ENCODE measurements at regions not wholly inside any gene's neighbourhood (a gene's known extent, or its start where the extent isn't known, plus 50 kb on each side); places are given as distances from the start of the nearest gene placed in this dataset.

GRCh38 chr5:128613128-128613527 lies 75.1 kb upstream of the FBN2 start:
- intact Hi-C loops (cut with micrococcal nuclease; ENCODE audit: unreplicated experiment) = no loop called here
- TF ChIP-seq CTCF (conservative IDR thresholded peaks at IDR 0.05; ENCODE audit: low read length) (no peak), EZH2phosphoT487 (IDR thresholded peaks at IDR 0.05; ENCODE audit: borderline replicate concordance, low read depth, low read length) (no peak)
- no peak overlapping the region for H3K27ac ChIP-seq (ENCODE audit: low read depth, low read length, poor library complexity, severe bottlenecking)
- no peak overlapping the region for H3K4me3 ChIP-seq (ENCODE audit: low read depth, low read length, poor library complexity, severe bottlenecking)
- H4K20me1 ChIP-seq (ENCODE audit: insufficient read depth, low read length) = no peaks in the 10 kb centered on the region
- H3K4me2 ChIP-seq (ENCODE audit: low read length) = no peak overlapping the region
- BruUV-seq (replicated peaks) = no TSS peak
- POLR2A ChIA-PET = interaction anchor here (0.6 kb wide), 1 partner anchor 1231 kb away, joined by 3 read pairs; no protein-coding TSS in a partner anchor
- H2AFZ ChIP-seq (ENCODE audit: low read length) = no peak overlapping the region
- CTCF ChIA-PET (ENCODE audit: unreplicated experiment) = no interaction called here
- no peaks in the 10 kb centered on the region for H3K79me2 ChIP-seq (ENCODE audit: insufficient read depth, low read depth, low read length)
- H3K4me1 ChIP-seq (ENCODE audit: insufficient read depth, low read length, poor library complexity, severe bottlenecking) = no peaks in the 10 kb centered on the region
- no peaks in the 10 kb centered on the region for H3K9me3 ChIP-seq (ENCODE audit: low read length)
- H3K36me3 ChIP-seq (ENCODE audit: insufficient read depth, low read length) = no peaks in the 10 kb centered on the region
- DNase-seq (ENCODE audit: low spot score) = no peak
- no peaks in the 10 kb centered on the region for H3K9me2 ChIP-seq (ENCODE audit: insufficient read depth, low read length)

- no peak for TF ChIP-seq EZH2phosphoT487 (IDR thresholded peaks at IDR 0.05; ENCODE audit: borderline replicate concordance, low read depth, low read length)
- TF ChIP-seq CTCF (conservative IDR thresholded peaks at IDR 0.05; ENCODE audit: low read length) = no peak
- H3K9me2 ChIP-seq (ENCODE audit: insufficient read depth, low read length) = no peaks in the 10 kb centered on the region
- POLR2A ChIA-PET = interaction anchor here (0.6 kb wide), 1 partner anchor 1230 kb away, joined by 3 read pairs; no protein-coding TSS in a partner anchor
- no peak for DNase-seq (ENCODE audit: low spot score)
- CTCF ChIA-PET (ENCODE audit: unreplicated experiment) = no interaction called here
- intact Hi-C loops (cut with micrococcal nuclease; ENCODE audit: unreplicated experiment) = no loop called here
- H4K20me1 ChIP-seq (ENCODE audit: insufficient read depth, low read length) = no peaks in the 10 kb centered on the region
- H3K4me1 ChIP-seq (ENCODE audit: insufficient read depth, low read length, poor library complexity, severe bottlenecking) = no peaks in the 10 kb centered on the region
- no peaks in the 10 kb centered on the region for H3K79me2 ChIP-seq (ENCODE audit: insufficient read depth, low read depth, low read length)
- H3K4me2 ChIP-seq (ENCODE audit: low read length) = no peak overlapping the region
- no peaks in the 10 kb centered on the region for H3K9me3 ChIP-seq (ENCODE audit: low read length)
- H3K4me3 ChIP-seq (ENCODE audit: low read depth, low read length, poor library complexity, severe bottlenecking) = no peak overlapping the region
- H3K36me3 ChIP-seq (ENCODE audit: insufficient read depth, low read length) = no peaks in the 10 kb centered on the region
- no peak overlapping the region for H3K27ac ChIP-seq (ENCODE audit: low read depth, low read length, poor library complexity, severe bottlenecking)
- H2AFZ ChIP-seq (ENCODE audit: low read length) = no peak overlapping the region
- BruUV-seq (replicated peaks) = no TSS peak
Observed at GRCh38 chr5:128613766-128614165, 75.7 kb upstream of the FBN2 start.

GRCh38 chr5:128615578-128615977 lies 77.5 kb upstream of the FBN2 start:
- Histone ChIP-seq H3K9me3 (ENCODE audit: low read length) (no peaks in the 10 kb centered on the region), H2AFZ (ENCODE audit: low read length) (no peak overlapping the region), H3K4me3 (ENCODE audit: low read depth, low read length, poor library complexity, severe bottlenecking) (no peak overlapping the region), H3K9me2 (ENCODE audit: insufficient read depth, low read length) (no peaks in the 10 kb centered on the region), H4K20me1 (ENCODE audit: insufficient read depth, low read length) (no peaks in the 10 kb centered on the region), H3K36me3 (ENCODE audit: insufficient read depth, low read length) (no peaks in the 10 kb centered on the region), H3K4me2 (ENCODE audit: low read length) (no peak overlapping the region), H3K79me2 (ENCODE audit: insufficient read depth, low read depth, low read length) (no peaks in the 10 kb centered on the region), H3K27ac (ENCODE audit: low read depth, low read length, poor library complexity, severe bottlenecking) (no peak overlapping the region), H3K4me1 (ENCODE audit: insufficient read depth, low read length, poor library complexity, severe bottlenecking) (no peaks in the 10 kb centered on the region)
- POLR2A ChIA-PET = no interaction called here
- intact Hi-C loops (cut with micrococcal nuclease; ENCODE audit: unreplicated experiment) = no loop called here
- CTCF ChIA-PET (ENCODE audit: unreplicated experiment) = no interaction called here
- no peak for DNase-seq (ENCODE audit: low spot score)
- no TSS peak for BruUV-seq (replicated peaks)
- TF ChIP-seq EZH2phosphoT487 (IDR thresholded peaks at IDR 0.05; ENCODE audit: borderline replicate concordance, low read depth, low read length) = no peak
- TF ChIP-seq CTCF (conservative IDR thresholded peaks at IDR 0.05; ENCODE audit: low read length) = no peak
